HG03066 (cell line): ENCODE measurements at regions not wholly inside any gene's neighbourhood (a gene's known extent, or its start where the extent isn't known, plus 50 kb on each side); places are given as distances from the start of the nearest gene placed in this dataset.
"Not testable (repeated sequence)": the region's sequence is repeated elsewhere in the genome, so short reads cannot be mapped to it uniquely, and the experiment has no call there.

ENCODE experiments used
- ATAC-seq: cut with Tn5 transposase; IDR thresholded peaks from one replicate; pipeline ENCODE4 v1.9.1; 2021; ENCODE audit warnings: low read depth; ENCODE audit not compliant: unreplicated experiment

GRCh38 chr3:198096015-198096414 lies 136.0 kb downstream of the LMLN start:
- ATAC-seq, result no peak

- no peak for ATAC-seq
Observed at GRCh38 chr3:198097048-198097447, 137.0 kb downstream of the LMLN start.

DNA sequence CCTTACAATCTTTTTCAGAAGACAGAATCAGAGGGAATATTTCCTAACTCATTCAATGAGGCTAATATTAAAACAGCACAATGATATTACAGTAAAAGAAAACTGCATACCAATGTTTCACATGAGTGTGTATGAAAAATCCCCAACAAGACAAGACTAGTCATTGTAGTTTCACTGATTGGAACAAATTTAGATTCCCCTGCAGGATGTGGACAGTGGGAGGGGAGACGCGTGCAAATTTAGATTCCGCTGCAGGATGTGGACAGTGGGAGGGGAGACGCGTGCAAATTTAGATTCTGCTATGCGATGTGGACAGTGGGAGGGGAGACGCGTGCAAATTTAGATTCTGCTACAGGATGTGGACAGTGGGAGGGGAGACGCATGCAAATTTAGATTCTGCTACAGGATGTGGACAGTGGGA lies 138.7 kb downstream of the LMLN start:
- not testable (repeated sequence) for ATAC-seq

- ATAC-seq, result not testable (repeated sequence)
Observed at GRCh38 chr3:198103070-198103469, 143.1 kb downstream of the LMLN start.

GRCh38 chr3:198106265-198106664 lies 146.2 kb downstream of the LMLN start:
- no peak for ATAC-seq

DNA sequence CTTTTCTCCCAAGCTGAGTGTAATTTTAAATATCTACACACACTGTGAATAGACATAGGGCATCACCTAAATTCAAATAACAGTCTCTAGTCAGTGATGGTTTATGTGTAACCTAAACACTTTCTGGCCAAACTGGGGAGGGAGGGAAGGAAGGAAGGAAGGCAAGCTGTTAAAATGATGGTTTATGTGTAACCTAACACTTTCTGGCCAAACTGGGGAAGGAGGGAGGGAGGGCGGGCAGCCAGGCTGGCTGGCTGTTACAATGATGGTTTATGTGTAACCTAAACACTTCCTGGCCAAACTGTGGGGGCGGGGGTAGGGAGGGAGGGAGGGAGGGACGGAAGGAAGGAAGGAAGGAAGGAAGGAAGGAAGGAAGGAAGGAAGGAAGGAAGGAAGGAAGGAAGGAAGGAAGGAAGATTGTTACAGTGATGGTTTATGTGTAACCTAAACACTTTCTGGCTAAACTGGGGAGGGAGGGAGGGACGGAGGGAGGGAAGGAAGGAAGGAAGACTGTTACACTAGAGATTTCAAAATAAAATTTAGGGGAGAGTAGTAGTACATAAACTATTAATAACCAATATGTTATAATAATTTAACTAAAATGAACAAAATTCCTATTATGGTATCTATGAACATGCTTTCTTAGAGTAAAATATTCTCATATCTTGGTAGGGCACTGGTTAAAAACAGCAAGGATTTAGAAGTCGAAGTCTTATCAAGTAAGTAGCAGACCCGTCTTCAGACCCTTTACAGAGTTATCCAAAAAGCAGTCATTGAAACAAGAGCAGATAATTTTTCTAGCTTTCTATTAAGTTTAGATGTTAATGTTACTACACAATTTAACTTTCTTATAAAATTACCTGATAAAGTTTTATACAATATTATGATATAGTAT lies 148.1 kb downstream of the LMLN start:
- ATAC-seq, result no peak

DNA sequence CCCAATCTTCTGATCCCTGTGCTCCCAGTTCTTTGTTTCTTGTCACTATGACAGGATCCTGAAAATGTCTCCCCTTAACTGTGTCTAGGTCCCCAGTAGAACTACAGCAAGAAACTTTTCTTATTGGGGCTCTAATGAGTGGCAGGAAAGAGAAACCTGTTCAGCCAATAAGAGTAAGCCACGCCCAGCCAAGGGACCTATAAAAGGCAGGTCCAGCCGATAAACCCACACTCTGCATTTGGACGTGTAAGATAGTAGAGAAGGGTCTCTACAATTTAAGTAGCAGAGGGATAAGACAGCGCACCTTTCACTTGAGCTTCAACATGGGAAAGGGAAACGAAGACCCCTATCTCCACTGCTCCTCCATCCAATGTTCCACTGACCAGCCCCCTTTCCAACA lies 149.9 kb downstream of the LMLN start:
- no peak for ATAC-seq

DNA sequence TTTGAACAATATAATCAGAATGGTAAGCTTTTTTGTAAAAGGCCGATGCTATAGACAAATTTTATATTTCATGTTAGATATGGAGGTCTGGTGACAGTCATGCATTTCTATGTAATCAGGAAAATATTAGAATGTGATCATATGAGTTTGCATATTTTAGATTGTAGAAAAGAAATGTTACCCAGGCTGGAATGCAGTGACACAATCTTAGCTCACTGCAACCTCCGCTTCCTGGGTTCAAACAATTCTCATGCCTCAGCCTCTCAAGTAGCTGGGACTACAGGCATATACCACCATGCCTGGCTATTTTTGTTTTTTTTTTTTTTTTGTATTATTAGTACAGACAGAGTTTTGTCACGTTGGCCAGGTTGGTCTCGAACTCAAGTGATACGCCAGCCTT lies 152.0 kb downstream of the LMLN start:
- ATAC-seq, result no peak

DNA sequence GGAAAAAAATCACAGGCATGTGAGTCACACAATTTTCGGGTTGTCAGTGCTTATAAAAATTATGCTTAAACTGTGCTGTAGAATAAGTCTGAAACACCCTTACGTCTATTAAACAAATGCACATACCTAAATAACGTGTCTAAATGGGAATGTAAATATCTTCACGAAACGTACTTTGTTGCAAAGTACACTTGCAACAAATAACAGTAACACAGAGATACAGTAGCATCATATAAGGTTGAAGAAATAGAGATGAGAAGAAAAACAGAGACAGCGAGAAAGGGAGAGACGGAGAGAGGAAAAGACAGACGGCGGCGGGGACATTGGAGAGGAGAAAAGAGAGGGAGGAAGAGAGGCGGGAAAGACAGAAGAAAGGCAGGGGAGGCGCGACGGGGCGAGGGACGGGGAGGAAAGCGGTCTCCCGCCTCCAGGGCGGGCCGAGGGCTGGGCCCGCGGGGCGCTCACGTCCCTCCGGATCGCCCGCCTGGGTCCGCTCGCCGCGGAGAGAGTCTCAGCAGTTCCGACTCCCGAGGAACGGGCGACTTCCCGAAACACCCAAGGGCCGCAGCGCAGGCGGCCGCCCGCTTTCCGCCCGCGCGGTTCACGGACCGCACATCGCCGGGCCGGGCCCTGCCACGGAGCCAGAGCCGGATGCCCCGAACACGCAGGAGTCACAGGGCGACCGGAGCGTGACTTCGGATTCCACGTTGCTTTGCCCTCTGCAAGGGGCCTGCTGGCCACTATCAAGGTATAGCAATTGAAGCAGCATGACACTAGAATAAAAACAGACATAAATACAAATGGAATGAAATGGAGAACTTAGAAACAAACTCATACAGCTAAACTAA lies 153.4 kb downstream of the LMLN start:
- ATAC-seq, result no peak

GRCh38 chr3:198114516-198114915 lies 154.5 kb downstream of the LMLN start:
- ATAC-seq, result not testable (repeated sequence)

- not testable (repeated sequence) for ATAC-seq
Observed at GRCh38 chr3:198122184-198122583, 162.2 kb downstream of the LMLN start.

- ATAC-seq, result not testable (repeated sequence)
Observed at GRCh38 chr3:198137038-198137835, 177.2 kb downstream of the LMLN start.

DNA sequence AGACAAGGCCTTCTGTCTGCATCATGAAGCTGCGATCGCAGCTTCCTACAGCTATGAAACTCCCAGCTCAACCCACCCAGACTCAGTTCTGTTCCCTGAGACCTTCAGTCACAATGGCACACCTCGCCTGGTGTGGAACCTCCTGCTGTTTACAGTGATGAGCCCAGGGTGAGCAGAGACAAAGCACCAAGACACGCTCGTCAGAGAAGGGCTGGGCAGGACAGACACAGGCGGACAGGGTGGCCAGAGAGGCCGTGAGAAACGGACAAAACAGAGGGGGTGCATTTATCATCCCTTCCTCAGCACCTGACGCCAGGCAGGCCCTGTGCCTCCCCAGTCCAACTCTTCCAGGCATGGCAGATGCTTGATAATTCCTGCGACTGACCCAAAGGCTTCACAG lies 178.2 kb downstream of the LMLN start:
- ATAC-seq, result not testable (repeated sequence)

DNA sequence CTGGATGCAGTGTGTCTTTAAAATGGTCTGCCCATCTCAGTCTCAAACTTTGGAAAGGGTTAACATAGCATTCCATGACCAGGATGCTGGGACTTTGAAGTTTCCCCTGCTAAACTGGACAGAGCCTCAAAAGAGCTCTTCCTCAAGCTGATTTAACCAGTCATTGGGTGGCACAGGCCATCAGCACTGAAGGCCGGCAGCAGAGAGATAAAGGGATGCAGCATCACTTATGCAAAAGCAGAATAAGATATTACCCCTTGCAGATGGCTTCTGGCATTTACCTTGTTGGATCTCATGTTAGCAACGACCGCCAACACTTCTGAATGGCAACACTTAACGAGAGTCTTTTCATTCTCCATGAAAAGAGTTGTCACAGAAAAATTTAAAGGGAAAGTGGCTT lies 179.0 kb downstream of the LMLN start:
- ATAC-seq, result not testable (repeated sequence)

- ATAC-seq, result not testable (repeated sequence)
Observed at GRCh38 chr3:198139513-198140167, 179.6 kb downstream of the LMLN start.

- not testable (repeated sequence) for ATAC-seq
Observed at GRCh38 chr3:198143300-198144137, 183.5 kb downstream of the LMLN start.

DNA sequence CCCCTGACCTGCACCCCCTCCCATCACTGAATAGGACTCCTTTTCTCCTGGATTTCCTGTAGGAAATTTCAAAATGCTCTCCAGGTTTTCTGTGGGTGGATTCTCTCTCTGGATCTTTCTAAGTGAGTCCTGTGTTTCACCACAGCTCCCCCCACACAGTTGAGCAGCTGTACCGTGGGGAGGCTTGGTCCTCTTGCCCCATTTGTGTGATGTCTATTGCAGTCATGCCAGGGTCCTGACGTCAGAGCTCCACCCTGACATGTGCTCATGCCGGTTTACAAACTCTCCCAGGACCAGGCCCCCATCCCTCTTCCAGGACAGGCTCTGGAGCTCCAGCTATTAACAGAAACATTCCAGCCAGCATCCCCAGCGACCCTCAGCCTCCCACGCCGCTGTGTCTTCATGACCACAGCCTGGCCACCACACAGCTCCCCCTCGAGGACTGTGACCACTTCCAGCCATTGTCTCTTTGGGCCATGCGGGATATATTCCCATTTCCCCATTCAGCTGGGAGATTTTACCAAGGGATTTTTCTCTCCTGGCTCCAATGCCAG lies 185.3 kb downstream of the LMLN start:
- ATAC-seq, result not testable (repeated sequence)

DNA sequence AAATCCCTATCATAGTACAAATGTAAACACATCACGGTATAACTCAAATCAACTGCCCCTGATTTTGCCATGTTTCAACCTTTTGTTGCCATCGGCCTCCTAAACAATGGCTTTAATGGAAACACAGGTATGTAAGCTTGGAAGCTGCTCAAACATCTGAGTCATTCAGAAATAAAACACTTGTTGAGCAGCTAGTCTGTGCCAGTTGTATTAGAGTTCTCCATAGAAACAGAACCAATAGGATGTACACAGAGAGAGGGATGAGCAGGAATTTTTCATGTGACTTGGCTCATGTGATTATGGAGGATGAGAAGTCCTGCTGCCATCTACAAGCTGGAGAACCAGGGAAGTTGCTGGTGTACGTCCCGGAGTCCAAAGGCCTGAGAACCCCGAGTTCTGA lies 186.1 kb downstream of the LMLN start:
- ATAC-seq, result not testable (repeated sequence)
